H1 (cell line): ENCODE measurements at regions not wholly inside any gene's neighbourhood (a gene's known extent, or its start where the extent isn't known, plus 50 kb on each side); places are given as distances from the start of the nearest gene placed in this dataset.

Source experiments
- CTCF ChIA-PET: fragments of 300-600 bp; sonication (Branson Sonifier 250); formaldehyde crosslinking; loops from one replicate; lab custom pipeline; 2021; ENCODE audit not compliant: partially characterized antibody; lab: Charles Lee
- POLR2A ChIA-PET: fragments of 300-600 bp; sonication (Branson Sonifier 250); formaldehyde crosslinking; loops from one replicate; lab custom pipeline; 2021; ENCODE audit warnings: inconsistent platforms; ENCODE audit not compliant: partially characterized antibody; lab: Charles Lee
- DNase-seq, 2 experiments: peaks; one replicate each; pipeline versions ENCODE4 v3.0.0 to v3.0.0-alpha.2; 2010 to 2022; ENCODE audit warnings: low spot score in 2 of 2, low read depth in 1 of 2, mixed read lengths in 1 of 2
- FAIRE-seq: peaks from 2 replicates; lab custom pipeline; 2011; peaks lifted over from hg19 to GRCh38; lab: Jason Lieb, UNC
- H2AFZ ChIP-seq: 2 replicates; pipeline ENCODE4 v1.8.1; 2012; ENCODE audit warnings: low read length, inconsistent platforms
- H2AK5ac ChIP-seq: 2 replicates; pipeline ENCODE4 v1.6.1; 2013; ENCODE audit warnings: low read depth, low read length
- H2BK120ac ChIP-seq: replicated peaks from 2 replicates; pipeline ENCODE3; 2013; ENCODE audit warnings: low read depth, low read length, inconsistent platforms
- H2BK12ac ChIP-seq: 2 replicates; pipeline ENCODE4 v1.6.1; 2013; ENCODE audit warnings: low read depth, low read length
- H2BK15ac ChIP-seq: 2 replicates; pipeline ENCODE4 v1.6.1; 2013; ENCODE audit warnings: low read length
- H2BK20ac ChIP-seq: 2 replicates; pipeline ENCODE4 v1.6.1; 2013; ENCODE audit warnings: low read length
- H2BK5ac ChIP-seq: 2 replicates; pipeline ENCODE4 v1.6.1; 2013; ENCODE audit warnings: low read depth, low read length
- H3K14ac ChIP-seq: 2 replicates; pipeline ENCODE4 v1.6.1; 2013; ENCODE audit warnings: inconsistent platforms; ENCODE audit not compliant: insufficient read length
- H3K18ac ChIP-seq: 2 replicates; pipeline ENCODE4 v1.6.1; 2013; ENCODE audit warnings: low read length; ENCODE audit errors: extremely low read depth
- H3K23ac ChIP-seq: 2 replicates; pipeline ENCODE4 v1.6.1; 2013; ENCODE audit warnings: inconsistent platforms; ENCODE audit not compliant: insufficient read length
- H3K23me2 ChIP-seq: 2 replicates; pipeline ENCODE4 v1.6.1; 2013; ENCODE audit warnings: low read depth, low read length
- H3K27ac ChIP-seq: 2 replicates; pipeline ENCODE4 v1.6.1; 2011; ENCODE audit warnings: low read depth, low read length, inconsistent platforms
- H3K27me3 ChIP-seq, 4 experiments: replicated peaks in 1 of 4; 1 replicate in 1 of 4; 2 replicates in 3 of 4; pipeline versions ENCODE4 v1.6.1 to v1.8.1; 2011 to 2013; ENCODE audit warnings: low read length in 3 of 4, mild to moderate bottlenecking in 3 of 4, inconsistent platforms in 2 of 4, mixed read lengths in 2 of 4, moderate library complexity in 1 of 4; ENCODE audit not compliant: control insufficient read depth in 3 of 4, insufficient read depth in 3 of 4; ENCODE audit errors: extremely low read depth in 1 of 4
- H3K36me3 ChIP-seq, 4 experiments: 2 replicates each; pipeline versions ENCODE4 v1.6.1 to v1.8.1; 2011 to 2013; ENCODE audit warnings: mild to moderate bottlenecking in 4 of 4, low read length in 3 of 4, moderate library complexity in 2 of 4, control low read depth in 1 of 4, inconsistent platforms in 1 of 4; ENCODE audit not compliant: insufficient read depth in 4 of 4, control insufficient read depth in 2 of 4
- H3K4ac ChIP-seq: replicated peaks from 2 replicates; pipeline ENCODE3; 2013; ENCODE audit warnings: low read length, low read depth, mixed read lengths, inconsistent platforms; ENCODE audit not compliant: insufficient read length
- H3K4me1 ChIP-seq, 4 experiments: replicated peaks in 1 of 4; 1 replicate in 1 of 4; 2 replicates in 3 of 4; pipeline versions ENCODE4 v1.6.1 to v1.8.1; 2011 to 2013; ENCODE audit warnings: low read length in 3 of 4, inconsistent platforms in 2 of 4, mixed read lengths in 1 of 4; ENCODE audit not compliant: insufficient read depth in 4 of 4, control insufficient read depth in 3 of 4
- H3K4me2 ChIP-seq, 2 experiments: 2 replicates each; pipeline versions ENCODE4 v1.6.1 to v1.8.1; 2011 to 2013; ENCODE audit warnings: low read depth in 2 of 2, low read length in 2 of 2, control low read depth in 1 of 2, inconsistent platforms in 1 of 2, mild to moderate bottlenecking in 1 of 2; ENCODE audit not compliant: insufficient read depth in 1 of 2
- H3K4me3 ChIP-seq, 4 experiments: fragments of 200-600, 300-600 bp in 1 of 4; sonication (generic), shearing (Covaris generic), sonication (Bioruptor Twin) in 1 of 4; 2 replicates each; pipeline versions ENCODE4 v1.5.1 to v1.8.1; 2011 to 2016; ENCODE audit warnings: low read length in 4 of 4, low read depth in 3 of 4, control low read depth in 2 of 4, inconsistent platforms in 2 of 4, mild to moderate bottlenecking in 2 of 4, mixed read lengths in 1 of 4, moderate library complexity in 1 of 4; ENCODE audit not compliant: insufficient read depth in 2 of 4; ENCODE audit errors: extremely low read depth in 1 of 4
- H3K56ac ChIP-seq: replicated peaks from 2 replicates; pipeline ENCODE3; 2013; ENCODE audit warnings: low read depth, mild to moderate bottlenecking, mixed read lengths, low read length, inconsistent platforms; ENCODE audit not compliant: insufficient read length
- H3K79me1 ChIP-seq: 2 replicates; pipeline ENCODE4 v1.6.1; 2013; ENCODE audit warnings: low read depth, low read length, control low read depth
- H3K79me2 ChIP-seq, 2 experiments: 2 replicates each; pipeline versions ENCODE4 v1.6.1 to v1.8.1; 2012 to 2013; ENCODE audit warnings: low read length in 2 of 2, mild to moderate bottlenecking in 2 of 2, inconsistent platforms in 1 of 2; ENCODE audit not compliant: insufficient read depth in 2 of 2, control insufficient read depth in 1 of 2
- H3K9ac ChIP-seq, 4 experiments: replicated peaks in 1 of 4; 1 replicate in 1 of 4; 2 replicates in 3 of 4; pipeline versions ENCODE4 v1.6.1 to v1.8.1; 2011 to 2013; ENCODE audit warnings: low read depth in 3 of 4, low read length in 3 of 4, control low read depth in 2 of 4, mild to moderate bottlenecking in 2 of 4, moderate library complexity in 2 of 4, inconsistent platforms in 1 of 4; ENCODE audit errors: extremely low read depth in 1 of 4
- H3K9me3 ChIP-seq, 2 experiments: 2 replicates each; pipeline versions ENCODE4 v1.6.1 to v1.8.1; 2012 to 2013; ENCODE audit warnings: mild to moderate bottlenecking in 2 of 2, moderate library complexity in 2 of 2, control low read depth in 1 of 2, inconsistent platforms in 1 of 2, low read depth in 1 of 2, low read length in 1 of 2, mixed read lengths in 1 of 2; ENCODE audit not compliant: insufficient read depth in 2 of 2
- H4K20me1 ChIP-seq, 2 experiments: replicated peaks in 1 of 2; 2 replicates each; pipeline versions ENCODE3 to v1.8.1; 2011 to 2013; ENCODE audit warnings: inconsistent platforms in 2 of 2, low read length in 2 of 2, mild to moderate bottlenecking in 1 of 2; ENCODE audit not compliant: insufficient read depth in 2 of 2, control insufficient read depth in 1 of 2
- H4K5ac ChIP-seq: 2 replicates; pipeline ENCODE4 v1.6.1; 2013; ENCODE audit warnings: low read length, low read depth, mixed read lengths, inconsistent platforms; ENCODE audit not compliant: insufficient read length
- H4K8ac ChIP-seq: 2 replicates; pipeline ENCODE4 v1.8.0; 2013; ENCODE audit warnings: mild to moderate bottlenecking, moderate library complexity, low read length, inconsistent platforms; ENCODE audit not compliant: insufficient read depth; ENCODE audit errors: extremely low read depth
- H4K91ac ChIP-seq: replicated peaks from 2 replicates; pipeline ENCODE3; 2013; ENCODE audit warnings: low read length, mixed read lengths, inconsistent platforms; ENCODE audit not compliant: insufficient read length
- BCL11A ChIP-seq, 2 experiments: IDR thresholded peaks; one replicate each; pipeline ENCODE4 v1.6.1; 2011; ENCODE audit warnings: low read depth in 2 of 2, low read length in 2 of 2, mild to moderate bottlenecking in 2 of 2
- SIRT6 ChIP-seq: IDR thresholded peaks from one replicate; pipeline ENCODE4 v1.7.1; 2012; ENCODE audit warnings: low read length, inconsistent platforms
- SP4 ChIP-seq: IDR thresholded peaks from 2 replicates; pipeline ENCODE4 v1.6.1; 2012; ENCODE audit warnings: low read length, inconsistent platforms
- WGBS, 2 experiments: shearing (Covaris generic) in 1 of 2; methylation state at CpG; one replicate each; pipeline versions ENCODE4 v1.1.6 to v1.1.7; 2013 to 2015; ENCODE audit warnings: low lambda C conversion rate in 2 of 2, mixed read lengths in 2 of 2, inconsistent platforms in 1 of 2, low coverage in 1 of 2, missing lambda C conversion rate in 1 of 2; ENCODE audit not compliant: insufficient replicate concordance in 2 of 2, insufficient coverage in 1 of 2, insufficient read length in 1 of 2; ENCODE audit errors: extremely low coverage in 1 of 2, missing lambda C conversion rate in 1 of 2; 5-methylcytosine and 5-hydroxymethylcytosine counted together

DNA sequence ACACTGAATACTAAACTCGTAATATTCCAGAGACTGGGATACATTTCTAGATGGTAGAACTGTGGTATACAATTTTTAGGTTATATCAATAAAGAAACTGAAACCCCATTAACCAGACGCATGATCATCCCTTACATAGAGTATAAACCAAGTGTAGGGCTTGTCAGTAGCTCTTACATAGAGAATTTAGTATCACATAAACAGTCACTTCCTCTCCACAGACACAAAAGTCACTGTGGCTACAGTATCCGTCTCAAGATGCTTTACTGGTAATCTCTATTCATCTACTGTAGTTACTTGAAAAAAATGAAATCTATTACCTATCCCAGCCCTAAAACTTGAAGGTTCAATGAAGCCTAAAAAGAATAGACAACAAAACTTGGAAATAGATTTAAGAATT, 252.3 kb upstream of the TMPRSS15 start:
- no peak overlapping the region for H2AFZ ChIP-seq
- no peak overlapping the region for H2BK120ac ChIP-seq
- CTCF ChIA-PET, result no interaction called here
- no peak overlapping the region for H3K9ac ChIP-seq
- H3K14ac ChIP-seq, result no peak overlapping the region
- no peak overlapping the region for H3K56ac ChIP-seq
- no peak overlapping the region for H2BK5ac ChIP-seq
- H3K4me3 ChIP-seq, result no peak overlapping the region
- H3K27me3 ChIP-seq, result no peaks in the 10 kb centered on the region
- H3K79me1 ChIP-seq, result no peaks in the 10 kb centered on the region
- H3K23me2 ChIP-seq, result no peaks in the 10 kb centered on the region
- H3K4ac ChIP-seq, result no peak overlapping the region
- H3K79me2 ChIP-seq, result no peaks in the 10 kb centered on the region
- no peak for TF ChIP-seq BCL11A (IDR thresholded peaks at IDR 0.05; ENCODE audit: low read depth in 2 of 2, low read length in 2 of 2)
- no peak for TF ChIP-seq SP4
- TF ChIP-seq SIRT6, result no peak
- H2AK5ac ChIP-seq, result no peak overlapping the region
- FAIRE-seq (no peak), DNase-seq (no peak)
- H3K27ac ChIP-seq, result no peak overlapping the region
- no peak overlapping the region for H3K23ac ChIP-seq
- H4K8ac ChIP-seq, result no peak overlapping the region
- H2BK12ac ChIP-seq, result no peak overlapping the region
- H3K4me2 ChIP-seq, result no peak overlapping the region
- H3K18ac ChIP-seq, result no peak overlapping the region
- no peaks in the 10 kb centered on the region for H3K36me3 ChIP-seq
- no peak overlapping the region for H2BK15ac ChIP-seq
- whole genome bisulfite sequencing, 2 experiments, result 89% methylated on average over 3 of the region's 3 CpGs; no CpG with 5 or more reads in 1 of the 2 experiments
- H4K20me1 ChIP-seq, result no peaks in the 10 kb centered on the region
- H4K91ac ChIP-seq, result no peak overlapping the region
- no peaks in the 10 kb centered on the region for H3K4me1 ChIP-seq
- H3K9me3 ChIP-seq, result peaks cover 0 to 3% of the 10 kb centered on the region in 2 experiments; a peak in 2 of 4 replicates
- POLR2A ChIA-PET, result no interaction called here
- no peak overlapping the region for H4K5ac ChIP-seq
- no peak overlapping the region for H2BK20ac ChIP-seq
